Activated CD8-positive, alpha-beta T cell treated with anti-CD3 and anti-CD28 coated beads for 36 hours (primary cell): ENCODE measurements at regions not wholly inside any gene's neighbourhood (a gene's known extent, or its start where the extent isn't known, plus 50 kb on each side); places are given as distances from the start of the nearest gene placed in this dataset.

ENCODE experiments used
- ATAC-seq: fragments of 200-7000 bp; cut with Tn5 transposase; one replicate; pipeline ENCODE4 v1.10.0; 2021; ENCODE audit warnings: mild to moderate bottlenecking, moderate library complexity
- CTCF ChIA-PET: fragments of 350-600 bp; sonication (Branson Sonifier 250); formaldehyde crosslinking; loops from one replicate; lab custom pipeline; 2021; ENCODE audit warnings: antibody characterized with exemption; lab: Charles Lee
- POLR2A ChIA-PET: fragments of 350-600 bp; sonication (Branson Sonifier 250); formaldehyde crosslinking; loops from one replicate; lab custom pipeline; 2021; ENCODE audit warnings: antibody characterized with exemption; lab: Charles Lee
- DNase-seq: peaks from one replicate; pipeline ENCODE4 v3.0.0-alpha.2; 2020
- H3K27ac Mint-ChIP-seq: one replicate; pipeline ENCODE4 v1.8.0; 2021; ENCODE audit warnings: mild to moderate bottlenecking, mixed read lengths
- H3K27me3 Mint-ChIP-seq: one replicate; pipeline ENCODE4 v1.8.0; 2021; ENCODE audit warnings: mixed read lengths
- H3K36me3 Mint-ChIP-seq: one replicate; pipeline ENCODE4 v1.8.0; 2021; ENCODE audit warnings: low read depth, mixed read lengths
- H3K4me1 Mint-ChIP-seq: one replicate; pipeline ENCODE4 v1.8.0; 2021; ENCODE audit warnings: low read depth, mixed read lengths
- H3K4me3 Mint-ChIP-seq: one replicate; pipeline ENCODE4 v1.8.0; 2021; ENCODE audit warnings: mild to moderate bottlenecking, moderate library complexity, mixed read lengths
- H3K9me3 Mint-ChIP-seq: one replicate; pipeline ENCODE4 v1.8.0; 2021; ENCODE audit warnings: mixed read lengths
- intact Hi-C: fragments of 100-400 bp; cut with micrococcal nuclease; formaldehyde crosslinking; loops from one replicate; pipeline ENCODE4 v1.10.0; 2022
- TF ChIP-seq, protein P1 (sequence below): fragments of 200-600 bp; IDR thresholded peaks from one replicate; pipeline ENCODE4 v1.8.0; 2022; ENCODE audit warnings: antibody characterized with exemption, mild to moderate bottlenecking

DNA sequence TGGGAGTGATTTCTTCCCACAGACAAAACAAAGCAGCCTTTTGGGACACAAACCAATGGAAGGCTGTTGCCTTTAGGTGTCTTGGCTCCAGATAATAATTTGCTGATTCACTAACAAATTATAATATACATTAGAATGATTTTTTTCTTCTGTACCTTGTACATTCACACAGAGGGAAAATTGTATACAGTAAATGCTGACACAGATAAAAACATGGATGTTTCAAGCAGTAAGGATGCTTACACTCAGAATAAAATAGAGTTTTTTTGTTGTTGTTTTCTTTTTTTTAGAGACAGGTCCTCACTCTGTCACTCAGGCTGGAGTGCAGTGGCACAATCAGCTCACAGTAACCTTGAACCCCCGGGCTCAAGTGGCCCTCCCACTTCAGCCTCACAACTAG, 109.2 kb upstream of the TRPC6 start:
- Mint-ChIP-seq H3K27me3 (no peaks in the 10 kb centered on the region), H3K4me1 (no peaks in the 10 kb centered on the region), H3K36me3 (no peaks in the 10 kb centered on the region), H3K9me3 (peaks cover 5% of the 10 kb centered on the region), H3K27ac (no peak overlapping the region), H3K4me3 (no peak overlapping the region)
- TF ChIP-seq, protein P1, sequence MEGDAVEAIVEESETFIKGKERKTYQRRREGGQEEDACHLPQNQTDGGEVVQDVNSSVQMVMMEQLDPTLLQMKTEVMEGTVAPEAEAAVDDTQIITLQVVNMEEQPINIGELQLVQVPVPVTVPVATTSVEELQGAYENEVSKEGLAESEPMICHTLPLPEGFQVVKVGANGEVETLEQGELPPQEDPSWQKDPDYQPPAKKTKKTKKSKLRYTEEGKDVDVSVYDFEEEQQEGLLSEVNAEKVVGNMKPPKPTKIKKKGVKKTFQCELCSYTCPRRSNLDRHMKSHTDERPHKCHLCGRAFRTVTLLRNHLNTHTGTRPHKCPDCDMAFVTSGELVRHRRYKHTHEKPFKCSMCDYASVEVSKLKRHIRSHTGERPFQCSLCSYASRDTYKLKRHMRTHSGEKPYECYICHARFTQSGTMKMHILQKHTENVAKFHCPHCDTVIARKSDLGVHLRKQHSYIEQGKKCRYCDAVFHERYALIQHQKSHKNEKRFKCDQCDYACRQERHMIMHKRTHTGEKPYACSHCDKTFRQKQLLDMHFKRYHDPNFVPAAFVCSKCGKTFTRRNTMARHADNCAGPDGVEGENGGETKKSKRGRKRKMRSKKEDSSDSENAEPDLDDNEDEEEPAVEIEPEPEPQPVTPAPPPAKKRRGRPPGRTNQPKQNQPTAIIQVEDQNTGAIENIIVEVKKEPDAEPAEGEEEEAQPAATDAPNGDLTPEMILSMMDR, result no peak
- ChIA-PET CTCF (no interaction called here), POLR2A (no interaction called here)
- DNase-seq, result no peak
- intact Hi-C loops, result no loop called here
- no peak for ATAC-seq

- Mint-ChIP-seq H3K36me3 (no peaks in the 10 kb centered on the region), H3K4me3 (no peak overlapping the region), H3K27me3 (no peaks in the 10 kb centered on the region), H3K27ac (no peak overlapping the region), H3K4me1 (no peaks in the 10 kb centered on the region), H3K9me3 (peaks cover 5% of the 10 kb centered on the region)
- intact Hi-C loops, result no loop called here
- ATAC-seq (no peak), DNase-seq (no peak)
- ChIA-PET CTCF (no interaction called here), POLR2A (no interaction called here)
- TF ChIP-seq, protein P1, result no peak
These were observed 102.7 kb upstream of the TRPC6 start for GRCh38 chr11:101686514-101686913.

DNA sequence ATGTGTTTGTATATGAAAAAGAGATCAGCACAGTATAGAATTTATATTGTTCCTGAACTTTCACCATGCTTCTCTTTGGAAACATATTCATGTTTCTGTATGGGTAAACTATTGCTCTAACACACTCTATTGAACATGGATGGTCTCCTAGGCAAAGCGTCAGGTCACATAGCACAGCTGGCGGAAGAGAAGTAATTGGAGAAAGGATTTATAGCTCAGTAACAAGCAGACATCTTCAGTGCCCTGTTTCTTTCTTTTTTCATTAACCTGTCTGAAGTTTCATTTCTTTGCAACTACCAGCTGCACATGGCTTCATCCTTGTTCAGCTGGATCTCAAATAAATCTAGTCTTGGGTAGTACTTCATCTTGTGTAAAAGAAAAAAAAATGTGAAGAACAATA, 84.4 kb upstream of the TRPC6 start:
- Mint-ChIP-seq H3K27me3 (no peaks in the 10 kb centered on the region), H3K27ac (no peak overlapping the region), H3K4me1 (no peaks in the 10 kb centered on the region), H3K36me3 (no peaks in the 10 kb centered on the region), H3K4me3 (no peak overlapping the region), H3K9me3 (no peaks in the 10 kb centered on the region)
- no peak for ATAC-seq
- ChIA-PET POLR2A (no interaction called here), CTCF (no interaction called here)
- no peak for DNase-seq
- TF ChIP-seq, protein P1, result no peak
- intact Hi-C loops, result no loop called here

GRCh38 chr11:101666916-101667315, 83.1 kb upstream of the TRPC6 start:
- no peaks in the 10 kb centered on the region for H3K4me1 Mint-ChIP-seq
- POLR2A ChIA-PET, result interaction anchor here (0.5 kb wide), 1 partner anchor 13 kb away, joined by 4 read pairs; no protein-coding TSS in a partner anchor
- H3K27me3 Mint-ChIP-seq, result no peaks in the 10 kb centered on the region
- H3K27ac Mint-ChIP-seq, result no peak overlapping the region
- H3K4me3 Mint-ChIP-seq, result no peak overlapping the region
- no peaks in the 10 kb centered on the region for H3K36me3 Mint-ChIP-seq
- no peak for ATAC-seq
- DNase-seq, result no peak
- intact Hi-C loops, result no loop called here
- CTCF ChIA-PET, result no interaction called here
- TF ChIP-seq, protein P1, result no peak
- peaks cover 3% of the 10 kb centered on the region for H3K9me3 Mint-ChIP-seq

DNA sequence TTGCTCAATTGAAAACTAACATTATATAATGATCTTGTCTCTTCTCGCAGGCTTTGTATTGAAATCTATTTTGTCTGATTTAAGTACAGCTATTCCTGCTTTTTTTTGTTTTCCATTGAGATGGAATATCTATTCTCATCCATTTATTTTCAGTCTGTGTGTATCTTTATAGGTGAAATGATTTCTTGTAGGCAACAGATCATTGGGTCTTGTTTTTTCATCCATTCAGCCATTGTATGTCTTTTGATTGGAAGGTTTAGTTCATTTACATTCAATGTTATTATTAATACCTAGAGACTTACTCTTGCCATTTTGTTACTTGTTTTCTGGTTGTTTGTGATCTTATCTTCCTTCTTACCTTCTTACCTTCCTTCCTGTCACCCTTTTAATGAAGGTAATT, 77.8 kb upstream of the TRPC6 start:
- H3K27ac Mint-ChIP-seq, result no peak overlapping the region
- CTCF ChIA-PET, result no interaction called here
- TF ChIP-seq, protein P1, result no peak
- DNase-seq (no peak), ATAC-seq (no peak)
- intact Hi-C loops, result no loop called here
- H3K4me3 Mint-ChIP-seq, result no peak overlapping the region
- H3K9me3 Mint-ChIP-seq, result peaks cover 6% of the 10 kb centered on the region
- no peaks in the 10 kb centered on the region for H3K27me3 Mint-ChIP-seq
- H3K4me1 Mint-ChIP-seq, result no peaks in the 10 kb centered on the region
- POLR2A ChIA-PET, result no interaction called here
- no peaks in the 10 kb centered on the region for H3K36me3 Mint-ChIP-seq
